ENCODE measurements at regions not wholly inside any gene's neighbourhood (a gene's known extent, or its start where the extent isn't known, plus 50 kb on each side); places are given as distances from the start of the nearest gene placed in this dataset.

- TF ChIP-seq GTF2B (IDR thresholded peaks at IDR 0.05; ENCODE audit: extremely low read depth, insufficient read length) = no peak
- no peak for TF ChIP-seq ZNF589 (CRISPR knock-in tag; IDR thresholded peaks at IDR 0.05; ENCODE audit: low read depth)
- TF ChIP-seq, protein P1, sequence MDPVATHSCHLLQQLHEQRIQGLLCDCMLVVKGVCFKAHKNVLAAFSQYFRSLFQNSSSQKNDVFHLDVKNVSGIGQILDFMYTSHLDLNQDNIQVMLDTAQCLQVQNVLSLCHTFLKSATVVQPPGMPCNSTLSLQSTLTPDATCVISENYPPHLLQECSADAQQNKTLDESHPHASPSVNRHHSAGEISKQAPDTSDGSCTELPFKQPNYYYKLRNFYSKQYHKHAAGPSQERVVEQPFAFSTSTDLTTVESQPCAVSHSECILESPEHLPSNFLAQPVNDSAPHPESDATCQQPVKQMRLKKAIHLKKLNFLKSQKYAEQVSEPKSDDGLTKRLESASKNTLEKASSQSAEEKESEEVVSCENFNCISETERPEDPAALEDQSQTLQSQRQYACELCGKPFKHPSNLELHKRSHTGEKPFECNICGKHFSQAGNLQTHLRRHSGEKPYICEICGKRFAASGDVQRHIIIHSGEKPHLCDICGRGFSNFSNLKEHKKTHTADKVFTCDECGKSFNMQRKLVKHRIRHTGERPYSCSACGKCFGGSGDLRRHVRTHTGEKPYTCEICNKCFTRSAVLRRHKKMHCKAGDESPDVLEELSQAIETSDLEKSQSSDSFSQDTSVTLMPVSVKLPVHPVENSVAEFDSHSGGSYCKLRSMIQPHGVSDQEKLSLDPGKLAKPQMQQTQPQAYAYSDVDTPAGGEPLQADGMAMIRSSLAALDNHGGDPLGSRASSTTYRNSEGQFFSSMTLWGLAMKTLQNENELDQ (CRISPR knock-in tag; IDR thresholded peaks at IDR 0.05; ENCODE audit: borderline replicate concordance) = no peak
- TF ChIP-seq KAT7 (CRISPR knock-in tag; IDR thresholded peaks at IDR 0.05; ENCODE audit: borderline replicate concordance) = no peak
Observed at GRCh38 chr1:193634876-193635275, 448.5 kb upstream of the B3GALT2 start (continued).

GRCh38 chr1:193634470-193634869, 448.1 kb upstream of the B3GALT2 start:
- H3K9me3 ChIP-seq (replicated peaks; ENCODE audit: control insufficient read depth, insufficient read depth, low read depth, low read length) = no peaks in the 10 kb centered on the region
- H2AFZ ChIP-seq (ENCODE audit: low read depth, low read length) = no peak overlapping the region
- no TSS peak for BruUV-seq (replicated peaks)
- ChIA-PET CTCF (ENCODE audit: low intra/inter-chr PET ratio) (no interaction called here), POLR2A (no interaction called here)
- H4K20me1 ChIP-seq (replicated peaks; ENCODE audit: control insufficient read depth, insufficient read depth, low read length) = no peaks in the 10 kb centered on the region
- no peaks in the 10 kb centered on the region for H3K9me1 ChIP-seq (ENCODE audit: control insufficient read depth, insufficient read depth, low read length)
- H3K9ac ChIP-seq (ENCODE audit: insufficient read depth in 1 of 2, low read depth in 2 of 2, low read length in 2 of 2) = no peak overlapping the region
- H3K79me2 ChIP-seq (ENCODE audit: control insufficient read depth, insufficient read depth, low read length) = no peaks in the 10 kb centered on the region
- H3K36me3 ChIP-seq (ENCODE audit: control insufficient read depth, insufficient read depth, low read length) = no peaks in the 10 kb centered on the region
- H3K27ac ChIP-seq (ENCODE audit: extremely low read depth, low read depth, low read length) = no peak overlapping the region
- no peak overlapping the region for H3K4me3 ChIP-seq
- no peak overlapping the region for H3K4me2 ChIP-seq (ENCODE audit: insufficient read depth, low read length)
- intact Hi-C loops (cut with micrococcal nuclease) (no loop called here), in situ Hi-C loops (cut with MboI) (no loop called here)
- DNase-seq (ENCODE audit: extremely low read depth in 1 of 4, low spot score in 3 of 4) (no peak), ATAC-seq (no peak), FAIRE-seq (no peak)
- 0% methylated on average over 2 of the region's 2 CpGs for WGBS (ENCODE audit: insufficient coverage, low coverage, missing lambda C conversion rate)
- no peaks in the 10 kb centered on the region for H3K4me1 ChIP-seq (replicated peaks in 1 of 2; ENCODE audit: control insufficient read depth in 2 of 2, insufficient read depth in 2 of 2, low read length in 2 of 2)
- H3K27me3 ChIP-seq (ENCODE audit: control insufficient read depth in 2 of 2, insufficient read depth in 2 of 2, low read length in 2 of 2) = no peaks in the 10 kb centered on the region
- TF ChIP-seq OTX1 (CRISPR knock-in tag; IDR thresholded peaks at IDR 0.05) = no peak
- TF ChIP-seq, protein P2, sequence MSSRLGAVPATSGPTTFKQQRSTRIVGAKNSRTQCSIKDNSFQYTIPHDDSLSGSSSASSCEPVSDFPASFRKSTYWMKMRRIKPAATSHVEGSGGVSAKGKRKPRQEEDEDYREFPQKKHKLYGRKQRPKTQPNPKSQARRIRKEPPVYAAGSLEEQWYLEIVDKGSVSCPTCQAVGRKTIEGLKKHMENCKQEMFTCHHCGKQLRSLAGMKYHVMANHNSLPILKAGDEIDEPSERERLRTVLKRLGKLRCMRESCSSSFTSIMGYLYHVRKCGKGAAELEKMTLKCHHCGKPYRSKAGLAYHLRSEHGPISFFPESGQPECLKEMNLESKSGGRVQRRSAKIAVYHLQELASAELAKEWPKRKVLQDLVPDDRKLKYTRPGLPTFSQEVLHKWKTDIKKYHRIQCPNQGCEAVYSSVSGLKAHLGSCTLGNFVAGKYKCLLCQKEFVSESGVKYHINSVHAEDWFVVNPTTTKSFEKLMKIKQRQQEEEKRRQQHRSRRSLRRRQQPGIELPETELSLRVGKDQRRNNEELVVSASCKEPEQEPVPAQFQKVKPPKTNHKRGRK (tag; IDR thresholded peaks at IDR 0.05) = no peak
- TF ChIP-seq PHF21A (IDR thresholded peaks at IDR 0.05; ENCODE audit: borderline replicate concordance, low read depth) = no peak
- no peak for TF ChIP-seq ZBTB26 (CRISPR knock-in tag; IDR thresholded peaks at IDR 0.05)
- TF ChIP-seq, protein P3, sequence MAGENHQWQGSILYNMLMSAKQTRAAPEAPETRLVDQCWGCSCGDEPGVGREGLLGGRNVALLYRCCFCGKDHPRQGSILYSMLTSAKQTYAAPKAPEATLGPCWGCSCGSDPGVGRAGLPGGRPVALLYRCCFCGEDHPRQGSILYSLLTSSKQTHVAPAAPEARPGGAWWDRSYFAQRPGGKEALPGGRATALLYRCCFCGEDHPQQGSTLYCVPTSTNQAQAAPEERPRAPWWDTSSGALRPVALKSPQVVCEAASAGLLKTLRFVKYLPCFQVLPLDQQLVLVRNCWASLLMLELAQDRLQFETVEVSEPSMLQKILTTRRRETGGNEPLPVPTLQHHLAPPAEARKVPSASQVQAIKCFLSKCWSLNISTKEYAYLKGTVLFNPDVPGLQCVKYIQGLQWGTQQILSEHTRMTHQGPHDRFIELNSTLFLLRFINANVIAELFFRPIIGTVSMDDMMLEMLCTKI (IDR thresholded peaks at IDR 0.05; ENCODE audit: partially characterized antibody) = no peak
- no peak for TF ChIP-seq ZFP1 (CRISPR knock-in tag; IDR thresholded peaks at IDR 0.05)
- TF ChIP-seq XRCC5 (IDR thresholded peaks at IDR 0.05; ENCODE audit: low read depth, low read length) = no peak
- TF ChIP-seq SNAPC5 (CRISPR knock-in tag; IDR thresholded peaks at IDR 0.05) = no peak

Measured in K562 (cell line).